Ascending aorta (tissue), 2 donors: ENCODE measurements at regions not wholly inside any gene's neighbourhood (a gene's known extent, or its start where the extent isn't known, plus 50 kb on each side); places are given as distances from the start of the nearest gene placed in this dataset.
"Not testable (repeated sequence)": the region's sequence is repeated elsewhere in the genome, so short reads cannot be mapped to it uniquely, and the experiment has no call there.

Experiments
- DNase-seq, 2 donors: peaks; one replicate each; pipeline ENCODE4 v3.0.0-alpha.2; 2019; ENCODE audit warnings: low spot score in 2 of 2
- H3K27ac ChIP-seq, 2 donors: fragments of 200-600 bp; sonication (generic); one replicate each; pipeline ENCODE4 v1.5.1; 2016 to 2017; ENCODE audit warnings: mild to moderate bottlenecking in 1 of 2
- H3K27me3 ChIP-seq: fragments of 200-600 bp; sonication (generic); one replicate; pipeline ENCODE4 v1.5.1; 2017
- H3K36me3 ChIP-seq, 2 donors: fragments of 200-600 bp; sonication (generic); one replicate each; pipeline ENCODE4 v1.5.1; 2016
- H3K4me1 ChIP-seq, 2 donors: fragments of 200-600 bp; sonication (generic); one replicate each; pipeline ENCODE4 v1.5.1; 2016 to 2017; ENCODE audit warnings: mild to moderate bottlenecking in 1 of 2
- H3K4me3 ChIP-seq, 2 donors: fragments of 200-600 bp; sonication (generic); one replicate each; pipeline ENCODE4 v1.5.1; 2016 to 2017; ENCODE audit warnings: mild to moderate bottlenecking in 1 of 2
- H3K9me3 ChIP-seq, 2 donors: fragments of 200-600 bp; sonication (generic); one replicate each; pipeline ENCODE4 v1.5.1; 2016
- CTCF ChIP-seq, 3 experiments: fragments of 200-600 bp in 2 of 3; fragments of 450-650 bp in 1 of 3; sonication (generic) in 2 of 3; IDR thresholded peaks; one replicate each; pipeline ENCODE4 v1.5.1; 2016 to 2019; ENCODE audit warnings: antibody characterized with exemption in 3 of 3, mild to moderate bottlenecking in 1 of 3, moderate library complexity in 1 of 3
- intact Hi-C: fragments of 100-400 bp; cut with DNase I; formaldehyde crosslinking; loops from one replicate; pipeline ENCODE4 v1.15.1; 2023

GRCh38 chr1:213539464-213539863, 448.3 kb upstream of the PROX1 start:
- Histone ChIP-seq H3K27ac (no peak overlapping the region), H3K27me3 (no peaks in the 10 kb centered on the region)
- intact Hi-C loops = no loop called here

GRCh38 chr1:213541641-213542040, 446.1 kb upstream of the PROX1 start:
- TF ChIP-seq CTCF (IDR thresholded peaks at IDR 0.05) = no peak
- Histone ChIP-seq H3K36me3 (no peaks in the 10 kb centered on the region), H3K9me3 (no peaks in the 10 kb centered on the region), H3K4me3 (no peak overlapping the region), H3K27ac (no peak overlapping the region), H3K27me3 (no peaks in the 10 kb centered on the region), H3K4me1 (no peaks in the 10 kb centered on the region)
- no peak for DNase-seq
- intact Hi-C loops = no loop called here

More at GRCh38 chr1:213539464-213539863, 448.3 kb upstream of the PROX1 start:
- Histone ChIP-seq H3K4me1 (no peaks in the 10 kb centered on the region), H3K4me3 (no peak overlapping the region), H3K36me3 (no peaks in the 10 kb centered on the region), H3K9me3 (peaks cover 0 to 2% of the 10 kb centered on the region in 2 donors)
- no peak for TF ChIP-seq CTCF (IDR thresholded peaks at IDR 0.05)
- no peak for DNase-seq

DNA sequence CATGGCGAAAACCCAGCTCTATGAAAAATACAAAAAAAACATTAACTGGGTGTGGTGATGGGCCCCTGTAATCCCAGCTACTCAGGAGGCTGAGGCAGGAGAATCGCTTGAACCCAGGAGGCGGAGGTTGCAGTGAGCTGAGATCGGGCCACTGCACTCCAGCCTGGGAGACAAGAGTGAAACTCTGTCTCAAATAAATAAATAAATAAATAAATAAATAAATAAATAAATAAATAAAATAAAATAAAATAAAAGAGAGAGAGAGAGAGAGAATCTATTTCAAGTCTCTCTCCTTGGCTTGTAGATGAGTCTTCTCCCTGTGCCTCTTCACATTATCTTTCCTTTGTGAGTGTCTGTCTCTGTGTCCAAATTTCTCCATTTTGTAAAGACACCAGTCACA, 442.6 kb upstream of the PROX1 start:
- H3K27me3 ChIP-seq, intact Hi-C loops, H3K36me3 ChIP-seq, DNase-seq, H3K4me1 ChIP-seq, H3K4me3 ChIP-seq, H3K27ac ChIP-seq, H3K9me3 ChIP-seq: not testable (repeated sequence)

DNA sequence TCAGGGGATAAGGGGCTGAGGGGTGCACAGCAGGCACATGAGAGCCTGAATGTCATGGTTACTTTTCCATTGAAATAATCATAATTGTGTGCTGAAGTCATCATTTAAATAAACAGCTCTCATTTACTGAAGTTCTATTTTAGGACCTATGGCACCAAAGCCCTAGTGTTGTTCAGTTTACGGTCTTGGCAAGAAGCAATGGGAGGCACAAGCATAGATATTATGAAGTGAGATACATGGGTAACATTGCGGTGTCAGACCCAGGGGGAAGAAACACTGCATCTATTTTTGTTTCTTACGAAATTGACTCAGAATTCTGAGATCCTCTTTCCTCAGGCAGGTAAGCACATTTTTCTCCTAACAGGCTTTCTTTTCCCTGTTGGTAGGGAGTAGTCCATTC, 437.8 kb upstream of the PROX1 start:
- no peak for DNase-seq
- no peak for TF ChIP-seq CTCF (IDR thresholded peaks at IDR 0.05)
- Histone ChIP-seq H3K4me1 (no peaks in the 10 kb centered on the region), H3K27me3 (no peaks in the 10 kb centered on the region), H3K27ac (no peak overlapping the region), H3K4me3 (no peak overlapping the region), H3K36me3 (no peaks in the 10 kb centered on the region), H3K9me3 (no peaks in the 10 kb centered on the region)
- intact Hi-C loops = no loop called here

GRCh38 chr1:213550804-213551203, 437.0 kb upstream of the PROX1 start:
- intact Hi-C loops = no loop called here
- no peak for DNase-seq
- no peak overlapping the region for H3K27ac ChIP-seq

GRCh38 chr1:213552045-213552444, 435.7 kb upstream of the PROX1 start:
- no peaks in the 10 kb centered on the region for H3K27me3 ChIP-seq
- H3K4me3 ChIP-seq = no peak overlapping the region
- TF ChIP-seq CTCF (IDR thresholded peaks at IDR 0.05) = no peak
- H3K27ac ChIP-seq = no peak overlapping the region
- H3K36me3 ChIP-seq = no peaks in the 10 kb centered on the region
- no peaks in the 10 kb centered on the region for H3K9me3 ChIP-seq
- H3K4me1 ChIP-seq = no peaks in the 10 kb centered on the region
- intact Hi-C loops = no loop called here
- DNase-seq = no peak

More at GRCh38 chr1:213550804-213551203, 437.0 kb upstream of the PROX1 start:
- Histone ChIP-seq H3K4me3 (no peak overlapping the region), H3K9me3 (no peaks in the 10 kb centered on the region), H3K4me1 (no peaks in the 10 kb centered on the region), H3K27me3 (no peaks in the 10 kb centered on the region), H3K36me3 (no peaks in the 10 kb centered on the region)
- no peak for TF ChIP-seq CTCF (IDR thresholded peaks at IDR 0.05)
